Upper lobe of left lung (tissue), 6 donors: ENCODE measurements at regions not wholly inside any gene's neighbourhood (a gene's known extent, or its start where the extent isn't known, plus 50 kb on each side); places are given as distances from the start of the nearest gene placed in this dataset.

Experiments used
- ATAC-seq, 2 donors: fragments of 200-7000 bp; cut with Tn5 transposase; one replicate each; pipeline ENCODE4 v1.9.1; 2022; ENCODE audit warnings: mild to moderate bottlenecking in 2 of 2, moderate library complexity in 2 of 2; ENCODE audit not compliant: low FRiP score in 2 of 2
- DNase-seq, 2 donors: peaks; one replicate each; pipeline ENCODE4 v3.0.0-alpha.2; 2019 to 2020
- H3K27ac ChIP-seq, 4 donors: fragments of 200-600 bp; sonication (generic); one replicate each; pipeline ENCODE4 v1.5.1; 2016 to 2019
- H3K27me3 ChIP-seq, 4 donors: fragments of 200-600 bp; sonication (generic); one replicate each; pipeline ENCODE4 v1.5.1; 2017 to 2019
- H3K36me3 ChIP-seq, 4 donors: fragments of 200-600 bp; sonication (generic); one replicate each; pipeline ENCODE4 v1.5.1; 2016 to 2019
- H3K4me1 ChIP-seq, 4 donors: fragments of 200-600 bp; sonication (generic); one replicate each; pipeline ENCODE4 v1.5.1; 2018 to 2019
- H3K4me3 ChIP-seq, 4 donors: fragments of 200-600 bp; sonication (generic); one replicate each; pipeline ENCODE4 v1.5.1; 2017 to 2019; ENCODE audit warnings: mild to moderate bottlenecking in 2 of 4, moderate library complexity in 1 of 4
- H3K9me3 ChIP-seq, 4 donors: fragments of 200-600 bp; sonication (generic); one replicate each; pipeline ENCODE4 v1.5.1; 2018 to 2019
- EP300 ChIP-seq, 4 donors: sonication (generic); formaldehyde crosslinking; IDR thresholded peaks; one replicate each; pipeline ENCODE4 v1.5.1; 2017; ENCODE audit warnings: antibody characterized with exemption in 4 of 4, control low read depth in 2 of 4
- POLR2A ChIP-seq, 4 donors: fragments of 450-650 bp; IDR thresholded peaks; one replicate each; pipeline ENCODE4 v1.5.1; 2016 to 2017; ENCODE audit warnings: antibody characterized with exemption in 4 of 4, mild to moderate bottlenecking in 2 of 4
- POLR2AphosphoS5 ChIP-seq, 2 donors: sonication (generic); formaldehyde crosslinking; IDR thresholded peaks; one replicate each; pipeline ENCODE4 v1.5.1; 2017; ENCODE audit warnings: antibody characterized with exemption in 2 of 2
- WGBS, 2 donors: methylation state at CpG; one replicate each; pipeline ENCODE4 v1.1.5; 2017 to 2018; 5-methylcytosine and 5-hydroxymethylcytosine counted together
- TF ChIP-seq, protein P1 (sequence below), 6 experiments: fragments of 450-650 bp in 4 of 6; fragments of 200-600 bp in 2 of 6; sonication (generic) in 2 of 6; IDR thresholded peaks; one replicate each; pipeline ENCODE4 v1.5.1; 2016 to 2019; ENCODE audit warnings: antibody characterized with exemption in 6 of 6
- donor health status: DM: no; HTN: no; CAD: no; lungs with moderate emphysema.
- donor health status: DM: no; HTN: yes; CAD: no; lungs with severe emphysema.

DNA sequence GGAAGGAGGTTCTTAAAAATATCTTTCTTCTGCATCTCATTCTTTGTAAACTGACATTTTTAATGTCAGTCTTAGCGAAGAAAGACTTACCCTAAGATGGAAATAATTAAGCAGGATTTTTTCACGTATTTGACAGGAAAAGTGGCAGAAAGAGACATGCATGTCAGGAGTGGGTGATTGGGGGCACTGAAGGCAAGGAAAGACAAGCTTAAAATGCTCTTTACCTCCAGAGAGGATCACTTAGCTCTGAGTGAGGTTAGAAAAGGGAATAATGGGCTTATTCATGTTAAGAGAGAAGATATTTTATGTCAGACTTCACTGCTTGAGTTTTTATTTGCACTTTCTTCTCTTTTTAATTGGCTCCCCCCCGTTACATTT lies 1358.2 kb upstream of the TMEM132C start:
- TF ChIP-seq POLR2A (IDR thresholded peaks at IDR 0.05): no peak
- no peak for TF ChIP-seq POLR2AphosphoS5 (IDR thresholded peaks at IDR 0.05)
- no peak for TF ChIP-seq EP300 (IDR thresholded peaks at IDR 0.05)
- TF ChIP-seq, protein P1, sequence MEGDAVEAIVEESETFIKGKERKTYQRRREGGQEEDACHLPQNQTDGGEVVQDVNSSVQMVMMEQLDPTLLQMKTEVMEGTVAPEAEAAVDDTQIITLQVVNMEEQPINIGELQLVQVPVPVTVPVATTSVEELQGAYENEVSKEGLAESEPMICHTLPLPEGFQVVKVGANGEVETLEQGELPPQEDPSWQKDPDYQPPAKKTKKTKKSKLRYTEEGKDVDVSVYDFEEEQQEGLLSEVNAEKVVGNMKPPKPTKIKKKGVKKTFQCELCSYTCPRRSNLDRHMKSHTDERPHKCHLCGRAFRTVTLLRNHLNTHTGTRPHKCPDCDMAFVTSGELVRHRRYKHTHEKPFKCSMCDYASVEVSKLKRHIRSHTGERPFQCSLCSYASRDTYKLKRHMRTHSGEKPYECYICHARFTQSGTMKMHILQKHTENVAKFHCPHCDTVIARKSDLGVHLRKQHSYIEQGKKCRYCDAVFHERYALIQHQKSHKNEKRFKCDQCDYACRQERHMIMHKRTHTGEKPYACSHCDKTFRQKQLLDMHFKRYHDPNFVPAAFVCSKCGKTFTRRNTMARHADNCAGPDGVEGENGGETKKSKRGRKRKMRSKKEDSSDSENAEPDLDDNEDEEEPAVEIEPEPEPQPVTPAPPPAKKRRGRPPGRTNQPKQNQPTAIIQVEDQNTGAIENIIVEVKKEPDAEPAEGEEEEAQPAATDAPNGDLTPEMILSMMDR (IDR thresholded peaks at IDR 0.05): no peak
- DNase-seq (no peak), ATAC-seq (no peak)
- Histone ChIP-seq H3K4me1 (no peaks in the 10 kb centered on the region), H3K27me3 (no peaks in the 10 kb centered on the region), H3K36me3 (no peaks in the 10 kb centered on the region), H3K9me3 (no peaks in the 10 kb centered on the region), H3K27ac (no peak overlapping the region), H3K4me3 (no peak overlapping the region)
- WGBS, 2 donors: 70 to 84% methylated on average over 3 of the region's 3 CpGs

DNA sequence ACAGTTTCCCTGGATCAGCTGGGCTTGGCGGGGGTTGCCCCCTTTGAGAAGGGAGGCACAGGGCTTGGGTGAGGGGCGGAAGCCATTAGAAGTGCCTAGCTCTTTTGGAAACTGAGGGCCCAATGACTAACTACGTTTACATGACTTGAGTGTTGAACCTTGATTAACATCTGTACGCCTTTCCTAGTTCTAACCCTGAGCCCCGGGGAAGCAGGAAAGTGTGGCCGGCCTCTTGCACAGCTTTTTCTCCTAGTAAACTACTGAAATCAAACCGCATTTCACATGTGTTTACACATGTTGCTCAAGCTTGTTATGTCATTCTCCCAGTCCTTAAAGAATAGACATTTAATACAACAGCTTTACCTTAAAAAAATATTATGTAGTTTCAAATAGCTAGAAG lies 1356.4 kb upstream of the TMEM132C start:
- Histone ChIP-seq H3K4me1 (no peaks in the 10 kb centered on the region), H3K4me3 (no peak overlapping the region), H3K27me3 (no peaks in the 10 kb centered on the region), H3K27ac (no peak overlapping the region), H3K36me3 (no peaks in the 10 kb centered on the region), H3K9me3 (no peaks in the 10 kb centered on the region)
- 61 to 75% methylated on average over 7 of the region's 7 CpGs for WGBS, 2 donors
- TF ChIP-seq POLR2AphosphoS5 (IDR thresholded peaks at IDR 0.05) (no peak), EP300 (IDR thresholded peaks at IDR 0.05) (no peak), POLR2A (IDR thresholded peaks at IDR 0.05) (no peak)
- TF ChIP-seq, protein P1 (IDR thresholded peaks at IDR 0.05): no peak
- DNase-seq (no peak), ATAC-seq (no peak)

DNA sequence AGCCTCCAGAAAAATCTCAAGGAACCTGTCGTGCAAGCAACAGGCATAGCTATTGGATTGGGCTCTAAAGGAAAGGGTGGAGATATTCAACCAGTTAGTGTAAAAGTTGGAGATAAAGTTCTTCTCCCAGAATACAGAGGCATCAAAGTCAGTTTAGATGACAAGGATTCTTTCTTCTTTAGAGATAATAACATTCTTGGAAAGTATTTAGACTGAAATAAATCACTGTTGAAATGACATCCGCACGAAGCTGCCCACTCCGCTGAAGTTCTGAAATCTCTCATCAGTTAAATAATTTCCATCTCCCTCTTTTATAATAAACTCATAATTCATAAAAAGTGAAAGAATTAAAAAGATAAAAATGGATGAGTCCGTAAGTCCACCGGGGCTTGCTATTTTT lies 1354.9 kb upstream of the TMEM132C start:
- no peak for ATAC-seq
- Histone ChIP-seq H3K27me3 (no peaks in the 10 kb centered on the region), H3K36me3 (no peaks in the 10 kb centered on the region), H3K4me3 (no peak overlapping the region), H3K27ac (no peak overlapping the region), H3K4me1 (no peaks in the 10 kb centered on the region), H3K9me3 (no peaks in the 10 kb centered on the region)
- no peak for TF ChIP-seq EP300 (IDR thresholded peaks at IDR 0.05)
- TF ChIP-seq POLR2AphosphoS5 (IDR thresholded peaks at IDR 0.05): no peak
- TF ChIP-seq, protein P1 (IDR thresholded peaks at IDR 0.05): no peak
- TF ChIP-seq POLR2A (IDR thresholded peaks at IDR 0.05): no peak
- 92% methylated on average over 6 of the region's 6 CpGs for WGBS, 2 donors
- DNase-seq: no peak

DNA sequence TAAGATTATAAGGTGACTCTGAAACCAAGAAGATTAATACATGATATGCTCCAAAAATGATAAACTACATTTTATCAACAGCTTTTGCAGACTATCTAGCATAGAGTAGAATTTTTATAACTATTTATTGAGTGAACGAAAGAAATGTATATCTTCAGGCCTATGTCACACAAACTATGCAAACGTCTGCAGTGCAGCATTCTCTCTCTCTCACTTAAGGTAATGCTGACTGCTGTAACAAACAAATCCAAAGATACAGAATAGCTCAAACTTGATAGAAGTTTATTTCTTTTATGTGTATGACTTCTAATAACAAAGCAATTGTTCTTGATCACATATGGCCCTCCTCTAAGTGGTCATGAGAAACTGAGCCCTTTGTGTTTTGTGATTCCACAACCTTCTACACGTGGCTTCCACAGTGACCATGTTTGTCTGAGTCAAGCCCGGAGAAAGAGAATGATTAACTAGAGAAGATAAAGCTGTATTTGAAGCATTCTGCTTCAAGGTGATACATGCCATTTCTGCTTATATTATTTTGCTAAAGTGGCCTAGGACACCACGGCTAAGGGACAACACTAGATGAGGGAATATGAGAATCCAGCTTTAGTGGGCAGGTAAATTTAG lies 1352.7 kb upstream of the TMEM132C start:
- 56 to 69% methylated on average over 5 of the region's 5 CpGs for WGBS, 2 donors
- H3K27ac ChIP-seq: no peak overlapping the region
- H3K9me3 ChIP-seq: no peaks in the 10 kb centered on the region
- no peaks in the 10 kb centered on the region for H3K4me1 ChIP-seq
- TF ChIP-seq POLR2A (IDR thresholded peaks at IDR 0.05) (no peak), POLR2AphosphoS5 (IDR thresholded peaks at IDR 0.05) (no peak)
- TF ChIP-seq, protein P1 (IDR thresholded peaks at IDR 0.05): no peak
- no peak for ATAC-seq
- H3K4me3 ChIP-seq: no peak overlapping the region
- no peaks in the 10 kb centered on the region for H3K36me3 ChIP-seq
- H3K27me3 ChIP-seq: no peaks in the 10 kb centered on the region
- no peak for DNase-seq

DNA sequence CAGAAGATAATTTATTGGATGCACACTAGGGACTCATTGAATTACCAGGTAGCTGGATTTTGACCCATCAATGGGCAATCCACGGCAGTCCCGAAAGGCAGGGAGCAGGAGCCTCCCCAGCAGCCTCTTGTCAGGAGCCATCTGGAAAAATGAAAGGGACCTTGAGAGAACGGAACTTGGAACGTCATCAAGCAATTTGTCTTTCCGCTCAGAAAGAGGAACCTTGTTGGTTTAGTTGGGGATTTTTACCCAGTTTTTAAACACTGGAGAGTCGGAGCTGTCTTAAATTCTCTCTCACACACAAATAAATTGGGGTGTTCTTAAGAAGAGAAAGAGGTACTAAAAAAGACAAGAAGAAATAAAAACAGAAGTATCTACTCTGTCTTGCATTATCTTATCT lies 1351.7 kb upstream of the TMEM132C start:
- DNase-seq (no peak), ATAC-seq (no peak)
- H3K4me1 ChIP-seq: no peaks in the 10 kb centered on the region
- whole genome bisulfite sequencing, 2 donors: 37 to 65% methylated on average over 6 of the region's 6 CpGs
- no peaks in the 10 kb centered on the region for H3K9me3 ChIP-seq
- TF ChIP-seq EP300 (IDR thresholded peaks at IDR 0.05) (no peak), POLR2A (IDR thresholded peaks at IDR 0.05) (no peak), POLR2AphosphoS5 (IDR thresholded peaks at IDR 0.05) (no peak)
- TF ChIP-seq, protein P1 (IDR thresholded peaks at IDR 0.05): no peak
- H3K4me3 ChIP-seq: no peak overlapping the region
- no peak overlapping the region for H3K27ac ChIP-seq
- no peaks in the 10 kb centered on the region for H3K36me3 ChIP-seq
- H3K27me3 ChIP-seq: no peaks in the 10 kb centered on the region
